Endothelial cell (in vitro differentiated cells): ENCODE measurements at regions not wholly inside any gene's neighbourhood (a gene's known extent, or its start where the extent isn't known, plus 50 kb on each side); places are given as distances from the start of the nearest gene placed in this dataset.

ENCODE experiments used
- DNase-seq: peaks from one replicate; pipeline ENCODE4 v3.0.0; 2021; ENCODE audit warnings: low spot score
- H3K27ac Mint-ChIP-seq: one replicate; pipeline ENCODE4 v1.8.0; 2021; ENCODE audit warnings: mixed read lengths, inconsistent platforms; ENCODE audit not compliant: unreplicated experiment
- H3K27me3 Mint-ChIP-seq: one replicate; pipeline ENCODE4 v1.8.0; 2021; ENCODE audit warnings: mild to moderate bottlenecking, moderate library complexity, mixed read lengths, inconsistent platforms; ENCODE audit not compliant: unreplicated experiment
- H3K36me3 Mint-ChIP-seq: one replicate; pipeline ENCODE4 v1.8.0; 2021; ENCODE audit warnings: mild to moderate bottlenecking, low read depth, mixed read lengths, inconsistent platforms; ENCODE audit not compliant: unreplicated experiment
- H3K4me1 Mint-ChIP-seq: one replicate; pipeline ENCODE4 v1.8.0; 2021; ENCODE audit warnings: mild to moderate bottlenecking, mixed read lengths, inconsistent platforms; ENCODE audit not compliant: unreplicated experiment
- H3K4me3 Mint-ChIP-seq: one replicate; pipeline ENCODE4 v1.8.0; 2021; ENCODE audit warnings: mild to moderate bottlenecking, mixed read lengths, inconsistent platforms; ENCODE audit not compliant: unreplicated experiment
- H3K9me3 Mint-ChIP-seq: one replicate; pipeline ENCODE4 v1.8.0; 2021; ENCODE audit warnings: mixed read lengths, inconsistent platforms; ENCODE audit not compliant: unreplicated experiment
- TF ChIP-seq, protein P1 (sequence below): fragments of 200-600 bp; sonication (generic); IDR thresholded peaks from one replicate; pipeline ENCODE4 v1.5.0; 2021; ENCODE audit warnings: antibody characterized with exemption; ENCODE audit not compliant: unreplicated experiment

DNA sequence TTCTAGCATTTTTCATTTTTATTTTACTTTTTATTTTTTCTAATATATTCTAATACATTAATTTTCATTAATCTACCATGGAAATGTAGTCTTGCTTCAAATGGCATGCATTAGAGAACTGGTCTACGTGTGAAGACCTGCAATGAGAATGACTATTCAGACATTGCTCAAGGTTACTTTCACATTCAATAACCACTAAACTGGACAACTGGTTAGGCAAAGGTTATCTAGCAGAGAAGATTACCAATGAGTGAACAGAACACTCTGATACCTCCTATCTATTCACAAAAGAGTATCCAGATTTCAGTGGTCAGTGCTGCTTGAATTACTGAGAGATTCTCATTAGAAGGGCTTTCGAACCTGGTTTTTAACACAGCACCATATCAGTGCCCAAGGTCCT lies 58.9 kb upstream of the ARHGAP24 start:
- H3K36me3 Mint-ChIP-seq: no peaks in the 10 kb centered on the region
- H3K9me3 Mint-ChIP-seq: no peaks in the 10 kb centered on the region
- H3K27me3 Mint-ChIP-seq: no peaks in the 10 kb centered on the region
- H3K4me1 Mint-ChIP-seq: no peaks in the 10 kb centered on the region
- TF ChIP-seq, protein P1, sequence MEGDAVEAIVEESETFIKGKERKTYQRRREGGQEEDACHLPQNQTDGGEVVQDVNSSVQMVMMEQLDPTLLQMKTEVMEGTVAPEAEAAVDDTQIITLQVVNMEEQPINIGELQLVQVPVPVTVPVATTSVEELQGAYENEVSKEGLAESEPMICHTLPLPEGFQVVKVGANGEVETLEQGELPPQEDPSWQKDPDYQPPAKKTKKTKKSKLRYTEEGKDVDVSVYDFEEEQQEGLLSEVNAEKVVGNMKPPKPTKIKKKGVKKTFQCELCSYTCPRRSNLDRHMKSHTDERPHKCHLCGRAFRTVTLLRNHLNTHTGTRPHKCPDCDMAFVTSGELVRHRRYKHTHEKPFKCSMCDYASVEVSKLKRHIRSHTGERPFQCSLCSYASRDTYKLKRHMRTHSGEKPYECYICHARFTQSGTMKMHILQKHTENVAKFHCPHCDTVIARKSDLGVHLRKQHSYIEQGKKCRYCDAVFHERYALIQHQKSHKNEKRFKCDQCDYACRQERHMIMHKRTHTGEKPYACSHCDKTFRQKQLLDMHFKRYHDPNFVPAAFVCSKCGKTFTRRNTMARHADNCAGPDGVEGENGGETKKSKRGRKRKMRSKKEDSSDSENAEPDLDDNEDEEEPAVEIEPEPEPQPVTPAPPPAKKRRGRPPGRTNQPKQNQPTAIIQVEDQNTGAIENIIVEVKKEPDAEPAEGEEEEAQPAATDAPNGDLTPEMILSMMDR: no peak
- H3K4me3 Mint-ChIP-seq: no peak overlapping the region
- DNase-seq: no peak
- H3K27ac Mint-ChIP-seq: no peak overlapping the region

DNA sequence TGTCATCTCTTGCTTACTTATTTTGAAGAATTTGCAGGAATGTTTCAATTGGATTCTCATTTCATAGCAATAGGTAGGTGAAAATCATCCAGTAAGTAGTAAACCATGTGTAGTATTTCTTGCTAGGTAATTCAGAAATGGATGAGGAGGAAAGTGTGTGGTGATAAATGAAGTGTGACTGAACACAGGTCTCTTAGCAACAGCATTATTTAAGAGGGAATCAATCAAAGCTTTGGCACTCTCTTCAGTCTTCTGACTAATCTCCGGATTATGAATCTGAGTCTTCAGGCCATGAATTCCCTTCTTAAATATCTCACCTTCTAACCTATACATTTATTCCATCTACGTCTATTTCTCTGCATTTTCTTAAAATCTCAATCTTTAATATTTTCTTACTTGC lies 55.8 kb upstream of the ARHGAP24 start:
- no peak overlapping the region for H3K27ac Mint-ChIP-seq
- TF ChIP-seq, protein P1: no peak
- H3K27me3 Mint-ChIP-seq: no peaks in the 10 kb centered on the region
- H3K4me1 Mint-ChIP-seq: no peaks in the 10 kb centered on the region
- no peak for DNase-seq
- no peak overlapping the region for H3K4me3 Mint-ChIP-seq
- H3K36me3 Mint-ChIP-seq: no peaks in the 10 kb centered on the region
- H3K9me3 Mint-ChIP-seq: no peaks in the 10 kb centered on the region

DNA sequence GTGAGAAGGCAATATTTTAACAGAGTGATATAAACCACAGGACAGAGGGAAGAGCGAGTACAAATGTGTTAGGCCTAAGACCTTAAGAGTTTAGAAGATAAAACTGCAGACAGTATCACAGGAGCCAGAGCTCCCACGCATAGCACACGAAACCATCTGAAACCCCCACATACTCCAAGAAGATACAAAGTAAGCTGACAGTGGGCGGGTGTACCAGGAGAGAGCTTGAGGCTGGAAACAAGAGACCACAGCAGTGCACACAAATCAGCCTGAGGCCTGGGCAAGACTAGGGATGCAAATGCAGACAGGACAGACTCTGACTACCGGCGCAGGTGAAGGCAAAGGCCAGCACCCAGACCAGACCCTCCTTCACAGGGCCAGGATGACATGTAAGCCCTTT lies 54.1 kb upstream of the ARHGAP24 start:
- DNase-seq: no peak
- Mint-ChIP-seq H3K4me1 (no peaks in the 10 kb centered on the region), H3K27ac (no peak overlapping the region), H3K4me3 (no peak overlapping the region), H3K27me3 (no peaks in the 10 kb centered on the region), H3K36me3 (no peaks in the 10 kb centered on the region), H3K9me3 (no peaks in the 10 kb centered on the region)
- TF ChIP-seq, protein P1: no peak

DNA sequence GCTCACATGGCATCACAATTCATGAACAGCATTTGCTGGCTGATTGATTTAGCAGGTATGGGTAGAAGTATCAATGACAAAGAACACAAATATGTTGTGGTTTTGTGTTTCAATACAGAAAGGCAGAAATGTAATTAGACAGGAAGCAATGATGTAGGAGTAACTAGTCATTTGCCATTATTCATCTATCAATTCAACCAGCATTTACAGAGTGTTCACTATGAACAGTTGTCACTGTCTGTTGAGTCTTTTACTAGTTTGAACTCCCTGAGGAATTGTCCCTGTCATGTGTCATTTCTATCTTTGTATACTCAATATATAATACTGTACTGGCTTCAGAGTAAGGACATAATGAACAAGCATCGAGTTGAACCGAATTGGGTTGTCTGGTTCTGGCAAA lies 51.5 kb upstream of the ARHGAP24 start:
- Mint-ChIP-seq H3K9me3 (no peaks in the 10 kb centered on the region), H3K4me1 (no peaks in the 10 kb centered on the region), H3K36me3 (no peaks in the 10 kb centered on the region), H3K27ac (no peak overlapping the region), H3K27me3 (no peaks in the 10 kb centered on the region), H3K4me3 (no peak overlapping the region)
- DNase-seq: no peak
- TF ChIP-seq, protein P1: no peak
